ENCODE measurements at regions not wholly inside any gene's neighbourhood (a gene's known extent, or its start where the extent isn't known, plus 50 kb on each side); places are given as distances from the start of the nearest gene placed in this dataset.

- TF ChIP-seq POLR2AphosphoS5 (IDR thresholded peaks at IDR 0.05; ENCODE audit: borderline replicate concordance, low read depth, low read length) (no peak), EZH2 (IDR thresholded peaks at IDR 0.05) (no peak)
Observed at GRCh38 chrX:43108828-43109227, 330.9 kb upstream of the PPP1R2C start.

All from SK-N-MC (cell line).